WTC11 (cell line): ENCODE measurements at regions not wholly inside any gene's neighbourhood (a gene's known extent, or its start where the extent isn't known, plus 50 kb on each side); places are given as distances from the start of the nearest gene placed in this dataset.

Experiments used
- ATAC-seq: fragments of 200-7000 bp; cut with Tn5 transposase; 2 replicates; pipeline ENCODE4 v1.10.0; 2021; ENCODE audit warnings: mild to moderate bottlenecking, moderate library complexity
- CTCF ChIA-PET: fragments of 300-600 bp; sonication (Branson Sonifier 250); formaldehyde crosslinking; loops from one replicate; lab custom pipeline; 2021; ENCODE audit warnings: antibody characterized with exemption; lab: Charles Lee
- POLR2A ChIA-PET: fragments of 350-600 bp; sonication (Branson Sonifier 250); formaldehyde crosslinking; loops from one replicate; lab custom pipeline; 2021; ENCODE audit warnings: antibody characterized with exemption; lab: Charles Lee
- DNase-seq: peaks from one replicate; pipeline ENCODE4 v3.0.0; 2021; ENCODE audit warnings: low spot score
- H3K27ac Mint-ChIP-seq: 2 replicates; pipeline ENCODE4 v1.8.0; 2021; ENCODE audit warnings: mixed read lengths
- H3K27me3 Mint-ChIP-seq: 2 replicates; pipeline ENCODE4 v1.8.0; 2021; ENCODE audit warnings: low read depth, mild to moderate bottlenecking, moderate library complexity, mixed read lengths
- H3K36me3 Mint-ChIP-seq: 2 replicates; pipeline ENCODE4 v1.8.0; 2021; ENCODE audit warnings: mixed read lengths
- H3K4me1 Mint-ChIP-seq: 2 replicates; pipeline ENCODE4 v1.8.0; 2022; ENCODE audit warnings: mixed read lengths
- H3K4me3 Mint-ChIP-seq: 2 replicates; pipeline ENCODE4 v1.8.0; 2021; ENCODE audit warnings: mild to moderate bottlenecking, moderate library complexity, mixed read lengths
- H3K9me3 Mint-ChIP-seq: 2 replicates; pipeline ENCODE4 v1.8.0; 2021; ENCODE audit warnings: mixed read lengths
- AR ChIP-seq: fragments of 250-450 bp; sonication (Bioruptor Pico); IDR thresholded peaks from 2 replicates; pipeline ENCODE4 v1.9.0; 2021; ENCODE audit warnings: mild to moderate bottlenecking
- CREM ChIP-seq: sonication (generic); formaldehyde crosslinking; IDR thresholded peaks from 2 replicates; pipeline ENCODE4 v1.8.1; 2022; ENCODE audit warnings: mild to moderate bottlenecking, missing genetic modification reagents, moderate library complexity
- E2F5 ChIP-seq: sonication (generic); formaldehyde crosslinking; IDR thresholded peaks from 2 replicates; pipeline ENCODE4 v1.8.1; 2022; ENCODE audit warnings: mild to moderate bottlenecking, moderate library complexity, missing genetic modification reagents
- FOXP4 ChIP-seq: sonication (generic); formaldehyde crosslinking; IDR thresholded peaks from 2 replicates; pipeline ENCODE4 v1.8.0; 2022; ENCODE audit warnings: mild to moderate bottlenecking, missing genetic modification reagents
- PRRX2 ChIP-seq: fragments of 250-450 bp; sonication (Bioruptor Pico); IDR thresholded peaks from 2 replicates; pipeline ENCODE4 v1.8.0; 2021; ENCODE audit warnings: mild to moderate bottlenecking
- SMAD4 ChIP-seq: sonication (generic); formaldehyde crosslinking; IDR thresholded peaks from 2 replicates; pipeline ENCODE4 v1.8.0; 2022; ENCODE audit warnings: mild to moderate bottlenecking, missing genetic modification reagents
- SP1 ChIP-seq: sonication (generic); formaldehyde crosslinking; conservative IDR thresholded peaks from 2 replicates; pipeline ENCODE4 v1.8.1; 2022; ENCODE audit warnings: missing genetic modification reagents
- TCF7 ChIP-seq: sonication (generic); formaldehyde crosslinking; IDR thresholded peaks from 2 replicates; pipeline ENCODE4 v1.8.0; 2022; ENCODE audit warnings: mild to moderate bottlenecking, low read depth, missing genetic modification reagents, moderate library complexity
- TEAD4 ChIP-seq: sonication (generic); formaldehyde crosslinking; IDR thresholded peaks from 2 replicates; pipeline ENCODE4 v1.8.0; 2022; ENCODE audit warnings: mild to moderate bottlenecking, missing genetic modification reagents
- USF2 ChIP-seq: sonication (generic); formaldehyde crosslinking; IDR thresholded peaks from 2 replicates; pipeline ENCODE4 v1.8.1; 2023; ENCODE audit warnings: mild to moderate bottlenecking, missing genetic modification reagents, moderate library complexity
- ZBTB21 ChIP-seq: sonication (generic); formaldehyde crosslinking; IDR thresholded peaks from 2 replicates; pipeline ENCODE4 v1.8.1; 2023; ENCODE audit warnings: mild to moderate bottlenecking, missing genetic modification reagents, borderline replicate concordance
- ZNF219 ChIP-seq: sonication (generic); formaldehyde crosslinking; IDR thresholded peaks from 2 replicates; pipeline ENCODE4 v1.8.0; 2023; ENCODE audit warnings: missing genetic modification reagents, mild to moderate bottlenecking, borderline replicate concordance
- ZNF263 ChIP-seq: sonication (generic); formaldehyde crosslinking; IDR thresholded peaks from 2 replicates; pipeline ENCODE4 v1.8.1; 2022; ENCODE audit warnings: low read depth, mild to moderate bottlenecking, moderate library complexity, missing genetic modification reagents
- ZNF396 ChIP-seq: fragments of 250-450 bp; sonication (Bioruptor Pico); IDR thresholded peaks from 2 replicates; pipeline ENCODE4 v1.8.0; 2021; ENCODE audit warnings: mild to moderate bottlenecking, moderate library complexity, borderline replicate concordance
- ZSCAN18 ChIP-seq: fragments of 250-450 bp; sonication (Bioruptor Pico); IDR thresholded peaks from 2 replicates; pipeline ENCODE4 v2.1.2; 2022; ENCODE audit warnings: mild to moderate bottlenecking, moderate library complexity
- TF ChIP-seq, protein P1 (sequence below): sonication (generic); formaldehyde crosslinking; IDR thresholded peaks from 2 replicates; pipeline ENCODE4 v1.8.0; 2022; ENCODE audit warnings: missing genetic modification reagents
- TF ChIP-seq, protein P2 (sequence below): sonication (generic); formaldehyde crosslinking; IDR thresholded peaks from 2 replicates; pipeline ENCODE4 v1.8.1; 2022; ENCODE audit warnings: missing genetic modification reagents, borderline replicate concordance
- TF ChIP-seq, protein P3 (sequence below): sonication (generic); formaldehyde crosslinking; IDR thresholded peaks from 2 replicates; pipeline ENCODE4 v1.8.1; 2023; ENCODE audit warnings: mild to moderate bottlenecking, missing genetic modification reagents, moderate library complexity
- TF ChIP-seq, protein P4 (sequence below): sonication (generic); formaldehyde crosslinking; IDR thresholded peaks from 2 replicates; pipeline ENCODE4 v1.8.1; 2023; ENCODE audit warnings: mild to moderate bottlenecking, missing genetic modification reagents
- TF ChIP-seq, protein P5 (sequence below): sonication (generic); formaldehyde crosslinking; conservative IDR thresholded peaks from 2 replicates; pipeline ENCODE4 v1.8.1; 2022; ENCODE audit warnings: mild to moderate bottlenecking, missing genetic modification reagents

- Mint-ChIP-seq H3K9me3 (no peaks in the 10 kb centered on the region), H3K27me3 (no peaks in the 10 kb centered on the region), H3K4me1 (peaks cover 15% of the 10 kb centered on the region; the same call in 1 of the 2 replicates), H3K4me3 (no peak overlapping the region), H3K27ac (no peak overlapping the region), H3K36me3 (no peaks in the 10 kb centered on the region)
- ChIA-PET POLR2A (no interaction called here), CTCF (interaction anchor here (1.2 to 2.8 kb wide), 5 partner anchors 32 to 353 kb away, joined by 3 to 25 read pairs (median 6); no protein-coding TSS in a partner anchor)
- TF ChIP-seq, protein P1, sequence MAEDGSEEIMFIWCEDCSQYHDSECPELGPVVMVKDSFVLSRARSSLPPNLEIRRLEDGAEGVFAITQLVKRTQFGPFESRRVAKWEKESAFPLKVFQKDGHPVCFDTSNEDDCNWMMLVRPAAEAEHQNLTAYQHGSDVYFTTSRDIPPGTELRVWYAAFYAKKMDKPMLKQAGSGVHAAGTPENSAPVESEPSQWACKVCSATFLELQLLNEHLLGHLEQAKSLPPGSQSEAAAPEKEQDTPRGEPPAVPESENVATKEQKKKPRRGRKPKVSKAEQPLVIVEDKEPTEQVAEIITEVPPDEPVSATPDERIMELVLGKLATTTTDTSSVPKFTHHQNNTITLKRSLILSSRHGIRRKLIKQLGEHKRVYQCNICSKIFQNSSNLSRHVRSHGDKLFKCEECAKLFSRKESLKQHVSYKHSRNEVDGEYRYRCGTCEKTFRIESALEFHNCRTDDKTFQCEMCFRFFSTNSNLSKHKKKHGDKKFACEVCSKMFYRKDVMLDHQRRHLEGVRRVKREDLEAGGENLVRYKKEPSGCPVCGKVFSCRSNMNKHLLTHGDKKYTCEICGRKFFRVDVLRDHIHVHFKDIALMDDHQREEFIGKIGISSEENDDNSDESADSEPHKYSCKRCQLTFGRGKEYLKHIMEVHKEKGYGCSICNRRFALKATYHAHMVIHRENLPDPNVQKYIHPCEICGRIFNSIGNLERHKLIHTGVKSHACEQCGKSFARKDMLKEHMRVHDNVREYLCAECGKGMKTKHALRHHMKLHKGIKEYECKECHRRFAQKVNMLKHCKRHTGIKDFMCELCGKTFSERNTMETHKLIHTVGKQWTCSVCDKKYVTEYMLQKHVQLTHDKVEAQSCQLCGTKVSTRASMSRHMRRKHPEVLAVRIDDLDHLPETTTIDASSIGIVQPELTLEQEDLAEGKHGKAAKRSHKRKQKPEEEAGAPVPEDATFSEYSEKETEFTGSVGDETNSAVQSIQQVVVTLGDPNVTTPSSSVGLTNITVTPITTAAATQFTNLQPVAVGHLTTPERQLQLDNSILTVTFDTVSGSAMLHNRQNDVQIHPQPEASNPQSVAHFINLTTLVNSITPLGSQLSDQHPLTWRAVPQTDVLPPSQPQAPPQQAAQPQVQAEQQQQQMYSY = no peak
- TF ChIP-seq ZNF263 (CRISPR knock-in tag) = no peak
- no peak for TF ChIP-seq CREM (CRISPR knock-in tag)
- TF ChIP-seq E2F5 (CRISPR knock-in tag) = no peak
- TF ChIP-seq, protein P2, sequence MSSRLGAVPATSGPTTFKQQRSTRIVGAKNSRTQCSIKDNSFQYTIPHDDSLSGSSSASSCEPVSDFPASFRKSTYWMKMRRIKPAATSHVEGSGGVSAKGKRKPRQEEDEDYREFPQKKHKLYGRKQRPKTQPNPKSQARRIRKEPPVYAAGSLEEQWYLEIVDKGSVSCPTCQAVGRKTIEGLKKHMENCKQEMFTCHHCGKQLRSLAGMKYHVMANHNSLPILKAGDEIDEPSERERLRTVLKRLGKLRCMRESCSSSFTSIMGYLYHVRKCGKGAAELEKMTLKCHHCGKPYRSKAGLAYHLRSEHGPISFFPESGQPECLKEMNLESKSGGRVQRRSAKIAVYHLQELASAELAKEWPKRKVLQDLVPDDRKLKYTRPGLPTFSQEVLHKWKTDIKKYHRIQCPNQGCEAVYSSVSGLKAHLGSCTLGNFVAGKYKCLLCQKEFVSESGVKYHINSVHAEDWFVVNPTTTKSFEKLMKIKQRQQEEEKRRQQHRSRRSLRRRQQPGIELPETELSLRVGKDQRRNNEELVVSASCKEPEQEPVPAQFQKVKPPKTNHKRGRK (CRISPR knock-in tag) = no peak
- TF ChIP-seq, protein P3, sequence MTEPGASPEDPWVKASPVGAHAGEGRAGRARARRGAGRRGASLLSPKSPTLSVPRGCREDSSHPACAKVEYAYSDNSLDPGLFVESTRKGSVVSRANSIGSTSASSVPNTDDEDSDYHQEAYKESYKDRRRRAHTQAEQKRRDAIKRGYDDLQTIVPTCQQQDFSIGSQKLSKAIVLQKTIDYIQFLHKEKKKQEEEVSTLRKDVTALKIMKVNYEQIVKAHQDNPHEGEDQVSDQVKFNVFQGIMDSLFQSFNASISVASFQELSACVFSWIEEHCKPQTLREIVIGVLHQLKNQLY = no peak
- no peak for TF ChIP-seq FOXP4 (CRISPR knock-in tag)
- no peak for TF ChIP-seq ZSCAN18
- no peak for TF ChIP-seq USF2 (CRISPR knock-in tag)
- TF ChIP-seq, protein P4, sequence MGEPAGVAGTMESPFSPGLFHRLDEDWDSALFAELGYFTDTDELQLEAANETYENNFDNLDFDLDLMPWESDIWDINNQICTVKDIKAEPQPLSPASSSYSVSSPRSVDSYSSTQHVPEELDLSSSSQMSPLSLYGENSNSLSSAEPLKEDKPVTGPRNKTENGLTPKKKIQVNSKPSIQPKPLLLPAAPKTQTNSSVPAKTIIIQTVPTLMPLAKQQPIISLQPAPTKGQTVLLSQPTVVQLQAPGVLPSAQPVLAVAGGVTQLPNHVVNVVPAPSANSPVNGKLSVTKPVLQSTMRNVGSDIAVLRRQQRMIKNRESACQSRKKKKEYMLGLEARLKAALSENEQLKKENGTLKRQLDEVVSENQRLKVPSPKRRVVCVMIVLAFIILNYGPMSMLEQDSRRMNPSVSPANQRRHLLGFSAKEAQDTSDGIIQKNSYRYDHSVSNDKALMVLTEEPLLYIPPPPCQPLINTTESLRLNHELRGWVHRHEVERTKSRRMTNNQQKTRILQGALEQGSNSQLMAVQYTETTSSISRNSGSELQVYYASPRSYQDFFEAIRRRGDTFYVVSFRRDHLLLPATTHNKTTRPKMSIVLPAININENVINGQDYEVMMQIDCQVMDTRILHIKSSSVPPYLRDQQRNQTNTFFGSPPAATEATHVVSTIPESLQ = no peak
- no peak for TF ChIP-seq SMAD4 (CRISPR knock-in tag)
- TF ChIP-seq ZBTB21 (CRISPR knock-in tag) = no peak
- no peak for TF ChIP-seq ZNF396 (CRISPR knock-in tag)
- TF ChIP-seq TCF7 (CRISPR knock-in tag) = no peak
- no peak for TF ChIP-seq ZNF219
- TF ChIP-seq AR (CRISPR knock-in tag) = no peak
- TF ChIP-seq SP1 (CRISPR knock-in tag) = no peak
- no peak for TF ChIP-seq PRRX2 (CRISPR knock-in tag)
- TF ChIP-seq, protein P5, sequence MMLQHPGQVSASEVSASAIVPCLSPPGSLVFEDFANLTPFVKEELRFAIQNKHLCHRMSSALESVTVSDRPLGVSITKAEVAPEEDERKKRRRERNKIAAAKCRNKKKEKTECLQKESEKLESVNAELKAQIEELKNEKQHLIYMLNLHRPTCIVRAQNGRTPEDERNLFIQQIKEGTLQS = no peak
- TF ChIP-seq TEAD4 = no peak
- DNase-seq (no peak), ATAC-seq (no peak)
Measured at GRCh38 chr12:131455581-131456110, 255.2 kb upstream of the SFSWAP start.
